AG09319 (cell line): ENCODE measurements at regions not wholly inside any gene's neighbourhood (a gene's known extent, or its start where the extent isn't known, plus 50 kb on each side); places are given as distances from the start of the nearest gene placed in this dataset.

Experiments used
- DNase-seq: peaks from one replicate; pipeline ENCODE4 v3.0.0-alpha.2; 2010; ENCODE audit warnings: low read depth; ENCODE audit errors: extremely low read depth
- TF ChIP-seq, protein P1 (sequence below): IDR thresholded peaks from 2 replicates; pipeline ENCODE4 v1.5.1; 2011; ENCODE audit warnings: low read depth, mild to moderate bottlenecking, inconsistent platforms, low read length, moderate library complexity

DNA sequence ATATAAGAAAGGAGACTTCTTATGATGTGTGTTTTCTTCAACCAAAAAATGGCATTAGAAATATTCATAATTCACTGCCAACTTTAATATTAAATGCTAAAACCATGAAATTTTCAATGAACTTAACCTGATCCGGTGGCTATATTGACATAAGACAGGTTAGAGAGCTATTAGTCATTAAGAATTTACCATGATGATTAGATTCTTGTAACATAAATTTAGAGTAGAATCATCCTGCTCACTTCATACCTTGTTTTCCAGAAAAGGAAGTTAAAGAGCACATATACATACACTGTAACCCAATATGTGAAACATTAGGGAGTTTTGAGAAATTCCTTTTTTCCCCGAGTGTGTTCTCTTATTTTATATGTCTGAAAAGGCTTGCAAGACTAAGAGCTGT, 430.3 kb upstream of the SEMA3A start:
- no peak for DNase-seq
- TF ChIP-seq, protein P1, sequence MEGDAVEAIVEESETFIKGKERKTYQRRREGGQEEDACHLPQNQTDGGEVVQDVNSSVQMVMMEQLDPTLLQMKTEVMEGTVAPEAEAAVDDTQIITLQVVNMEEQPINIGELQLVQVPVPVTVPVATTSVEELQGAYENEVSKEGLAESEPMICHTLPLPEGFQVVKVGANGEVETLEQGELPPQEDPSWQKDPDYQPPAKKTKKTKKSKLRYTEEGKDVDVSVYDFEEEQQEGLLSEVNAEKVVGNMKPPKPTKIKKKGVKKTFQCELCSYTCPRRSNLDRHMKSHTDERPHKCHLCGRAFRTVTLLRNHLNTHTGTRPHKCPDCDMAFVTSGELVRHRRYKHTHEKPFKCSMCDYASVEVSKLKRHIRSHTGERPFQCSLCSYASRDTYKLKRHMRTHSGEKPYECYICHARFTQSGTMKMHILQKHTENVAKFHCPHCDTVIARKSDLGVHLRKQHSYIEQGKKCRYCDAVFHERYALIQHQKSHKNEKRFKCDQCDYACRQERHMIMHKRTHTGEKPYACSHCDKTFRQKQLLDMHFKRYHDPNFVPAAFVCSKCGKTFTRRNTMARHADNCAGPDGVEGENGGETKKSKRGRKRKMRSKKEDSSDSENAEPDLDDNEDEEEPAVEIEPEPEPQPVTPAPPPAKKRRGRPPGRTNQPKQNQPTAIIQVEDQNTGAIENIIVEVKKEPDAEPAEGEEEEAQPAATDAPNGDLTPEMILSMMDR: no peak

DNA sequence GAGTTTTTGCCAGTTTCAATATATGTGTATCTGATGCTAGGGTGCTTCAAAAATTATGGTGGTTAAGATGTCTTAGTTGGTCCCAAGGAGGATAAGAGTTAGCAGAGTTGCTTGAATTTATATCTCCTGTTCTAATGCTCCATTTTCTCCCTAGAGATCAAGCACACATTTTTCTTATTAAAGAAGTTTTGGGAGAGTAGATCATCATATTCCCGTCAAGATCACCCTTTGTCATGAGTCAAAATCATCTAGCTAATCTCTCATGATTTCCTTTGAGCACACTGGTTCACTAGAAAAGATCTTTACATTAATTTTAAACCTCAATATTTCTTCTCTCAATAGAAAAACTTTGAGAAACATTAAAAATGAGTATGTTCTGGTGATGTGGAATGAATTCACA, 429.9 kb upstream of the SEMA3A start:
- TF ChIP-seq, protein P1: no peak

DNA sequence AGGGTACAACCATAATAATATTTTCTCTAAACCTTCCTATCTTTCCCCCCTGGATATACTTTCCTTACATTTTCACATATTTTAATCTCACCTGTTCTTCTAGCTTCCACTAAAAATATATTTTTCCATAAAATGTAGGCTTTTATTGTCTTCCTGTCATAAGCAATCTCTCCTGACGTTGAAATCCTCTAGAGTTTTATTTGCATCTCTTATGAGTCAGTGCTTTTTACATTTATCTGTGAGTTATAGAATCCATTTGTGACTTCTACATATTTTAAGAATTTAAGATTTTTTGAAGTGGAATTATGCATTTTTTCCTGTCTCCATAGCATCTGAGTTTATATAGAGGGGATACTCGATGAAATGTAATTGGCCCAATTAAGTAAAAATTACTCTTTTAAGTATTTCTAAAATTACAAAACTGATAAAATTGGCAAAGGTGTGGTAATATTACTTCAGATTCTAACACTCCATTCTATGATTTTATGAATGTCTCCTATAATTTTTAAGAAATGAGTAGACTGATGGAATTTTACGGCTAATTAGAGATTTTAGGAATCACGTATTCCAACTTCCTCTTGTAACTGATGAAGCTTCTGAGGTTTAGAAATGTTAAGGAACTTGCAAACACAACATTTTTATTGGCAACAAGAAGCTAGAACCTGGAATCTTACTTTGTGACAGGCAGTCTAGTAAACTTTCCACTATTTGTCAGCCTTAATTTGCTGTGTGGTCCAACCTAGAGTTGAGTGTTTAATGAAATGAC, 422.9 kb upstream of the SEMA3A start:
- DNase-seq: no peak

More for the DNA sequence above, 429.9 kb upstream of the SEMA3A start:
- no peak for DNase-seq

DNA sequence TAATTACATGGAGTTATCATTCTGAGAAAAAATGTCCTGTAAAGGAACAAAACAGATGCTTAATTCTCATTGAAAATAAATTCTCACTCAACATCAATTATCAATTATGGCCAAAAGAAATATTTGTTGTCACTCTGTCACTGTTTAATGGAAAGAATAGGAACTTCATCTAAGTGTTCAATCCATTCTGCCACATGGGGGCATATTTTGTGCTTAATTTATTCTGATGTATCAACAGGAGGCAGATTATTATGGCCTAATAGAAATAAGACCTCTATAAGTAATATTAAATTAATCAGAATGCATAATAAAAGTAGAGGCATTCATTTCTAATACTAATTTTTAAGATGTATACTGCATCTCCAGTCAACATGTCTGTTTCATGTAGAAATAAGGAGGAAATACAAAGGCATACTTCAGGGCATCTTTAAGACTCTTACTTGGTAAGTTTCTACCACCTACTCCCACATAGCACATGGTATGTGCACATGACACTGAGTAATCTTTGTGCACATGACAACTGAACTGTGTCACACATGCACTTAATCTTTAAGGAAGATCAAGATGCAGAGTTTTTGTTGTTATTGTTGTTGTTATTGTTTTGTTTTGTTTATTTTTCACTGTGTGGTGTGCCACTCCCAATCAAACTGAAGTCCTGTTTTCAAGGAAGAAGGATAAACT, 420.4 kb upstream of the SEMA3A start:
- TF ChIP-seq, protein P1: no peak
- no peak for DNase-seq

More for the DNA sequence above, 422.9 kb upstream of the SEMA3A start:
- TF ChIP-seq, protein P1: no peak

DNA sequence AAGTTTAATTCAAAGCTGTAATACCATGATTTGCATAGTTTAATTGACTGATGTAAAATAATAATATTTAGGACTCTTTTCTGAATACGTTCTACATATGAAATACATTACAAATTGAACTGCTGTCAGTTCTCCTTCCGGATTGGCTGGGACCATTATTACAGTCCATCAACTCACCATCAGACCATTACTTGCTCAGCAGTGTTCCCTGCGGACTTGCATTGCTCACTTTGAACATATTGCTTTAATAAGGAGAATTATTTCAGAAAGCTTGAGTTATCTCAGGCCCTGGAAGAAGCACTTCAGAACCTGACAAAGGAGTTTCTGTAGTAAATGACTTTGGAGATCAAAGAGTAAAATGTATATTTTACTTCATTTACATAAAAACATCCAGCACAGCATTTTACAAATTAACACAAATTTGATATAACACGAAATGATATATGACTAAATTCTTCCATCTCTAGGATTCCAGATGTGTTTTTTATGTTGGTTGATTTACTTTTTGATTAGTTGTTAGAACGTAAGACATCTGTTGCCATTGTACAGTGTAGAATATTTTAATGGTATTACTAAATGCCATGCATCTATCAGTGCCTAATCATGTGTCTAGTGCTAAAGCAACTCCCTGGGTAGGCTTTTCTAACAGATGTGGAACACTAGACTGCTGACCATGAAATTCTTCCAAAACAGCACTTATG, 418.5 kb upstream of the SEMA3A start:
- TF ChIP-seq, protein P1: no peak
- no peak for DNase-seq

DNA sequence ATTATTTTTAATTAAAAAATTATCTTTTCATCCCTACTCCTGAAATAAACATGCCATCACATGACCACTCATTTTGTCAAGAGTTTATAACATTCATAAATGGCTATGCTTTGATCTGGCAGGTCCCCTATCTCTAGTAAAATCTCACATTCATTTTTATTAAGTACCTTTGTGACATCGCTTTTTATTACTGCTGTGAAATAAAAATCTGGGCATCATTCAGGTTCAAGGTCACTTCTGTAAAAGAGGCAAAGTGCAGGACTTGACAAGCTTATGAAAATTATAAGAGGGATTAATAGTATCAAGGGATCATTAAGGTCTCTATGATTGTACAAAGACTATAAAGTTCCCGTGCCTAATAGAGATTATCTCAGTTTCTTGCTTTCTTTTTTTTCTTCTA, 416.8 kb upstream of the SEMA3A start:
- DNase-seq: no peak
- TF ChIP-seq, protein P1: no peak

DNA sequence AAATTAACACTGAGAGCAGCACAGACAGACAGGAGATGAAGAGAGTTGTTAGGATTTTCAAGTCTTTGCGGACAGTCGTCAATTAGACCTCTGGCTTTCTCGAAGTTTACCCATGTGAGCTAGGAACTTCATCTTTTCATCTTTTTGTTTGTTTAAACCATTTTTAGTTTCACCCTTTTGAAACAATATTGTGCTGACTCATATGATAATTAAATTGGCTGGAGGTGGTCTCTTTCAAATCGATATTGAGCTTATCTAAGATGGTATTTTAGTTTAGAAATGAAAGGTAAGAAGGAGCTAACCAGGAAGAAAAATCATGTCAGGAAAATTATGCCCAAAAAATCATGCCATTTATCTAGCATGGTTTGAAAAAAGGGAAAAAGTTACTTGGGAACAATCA, 415.8 kb upstream of the SEMA3A start:
- TF ChIP-seq, protein P1: no peak
- no peak for DNase-seq
